ENCODE measurements at regions not wholly inside any gene's neighbourhood (a gene's known extent, or its start where the extent isn't known, plus 50 kb on each side); places are given as distances from the start of the nearest gene placed in this dataset.

DNA sequence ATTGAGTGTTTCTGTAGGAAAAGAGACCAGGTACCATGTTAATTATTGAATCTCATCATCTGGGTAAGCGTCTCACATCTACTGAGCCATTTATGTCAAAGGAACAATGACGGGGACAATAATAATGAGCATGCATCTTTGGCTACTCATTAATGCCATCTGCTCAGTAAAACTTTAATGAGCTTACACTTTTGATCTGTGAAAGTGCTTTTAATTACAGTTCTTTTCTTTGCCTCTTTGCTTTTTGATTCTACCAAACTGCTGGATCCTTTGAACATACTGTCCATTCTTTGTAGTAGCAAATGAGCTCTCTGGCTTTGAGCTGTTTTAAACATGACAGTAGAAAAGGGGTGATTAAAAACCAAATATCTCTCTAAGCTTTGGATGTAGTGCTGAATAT lies 181.2 kb upstream of the IVNS1ABP start:
- H3K27me3 ChIP-seq (ENCODE audit: control insufficient read depth in 2 of 2, insufficient read depth in 2 of 2, low read length in 2 of 2) = no peaks in the 10 kb centered on the region
- ChIA-PET POLR2A (no interaction called here), CTCF (interaction anchor here (1.1 kb wide), 1 partner anchor 98 kb away, joined by 3 read pairs; no protein-coding TSS in a partner anchor)
- H3K9ac ChIP-seq (replicated peaks; ENCODE audit: extremely low read depth, insufficient read depth, low read length) = no peak overlapping the region
- no TSS peak for BruUV-seq (replicated peaks)
- dilution Hi-C loops (cut with MboI; ENCODE audit: extremely low pct_ligation_motif_present, low sequenced_read_pairs) = no loop called here
- H3K36me3 ChIP-seq (ENCODE audit: control insufficient read depth in 2 of 2, extremely low read depth in 1 of 2, insufficient read depth in 2 of 2, low read length in 2 of 2) = no peaks in the 10 kb centered on the region
- FAIRE-seq = no peak
- no peaks in the 10 kb centered on the region for H3K9me1 ChIP-seq (replicated peaks; ENCODE audit: control insufficient read depth, extremely low read depth, insufficient read depth, low read length)
- no peak for DNase-seq (ENCODE audit: low read depth, low spot score)
- no peak overlapping the region for H3K4me3 ChIP-seq (replicated peaks in 1 of 3; ENCODE audit: insufficient read depth in 1 of 3, low read depth in 1 of 3, low read length in 3 of 3)
- H4K20me1 ChIP-seq (replicated peaks; ENCODE audit: control insufficient read depth, extremely low read depth, insufficient read depth, low read length) = no peaks in the 10 kb centered on the region
- H2AFZ ChIP-seq (ENCODE audit: low read depth, low read length) = no peak overlapping the region
- peaks cover 8% of the 10 kb centered on the region for H3K4me1 ChIP-seq (ENCODE audit: control insufficient read depth, extremely low read depth, insufficient read depth, low read length)
- no peak overlapping the region for H3K27ac ChIP-seq (ENCODE audit: insufficient read depth, low read depth, low read length)
- TF ChIP-seq POLR2A (IDR thresholded peaks at IDR 0.05; ENCODE audit: low read depth, low read length) (no peak), CTCF (IDR thresholded peaks at IDR 0.05; ENCODE audit: extremely low read depth in 1 of 2, insufficient read depth in 1 of 2, low read depth in 1 of 2, low read length in 2 of 2) (no peak), FOS (IDR thresholded peaks at IDR 0.05; ENCODE audit: borderline replicate concordance, insufficient read depth, low read length) (no peak), EZH2 (IDR thresholded peaks at IDR 0.05; ENCODE audit: borderline replicate concordance, low read depth, low read length, severe bottlenecking) (no peak), POLR2AphosphoS5 (IDR thresholded peaks at IDR 0.05; ENCODE audit: insufficient read depth, low read depth, low read length) (no peak), JUN (IDR thresholded peaks at IDR 0.05; ENCODE audit: borderline replicate concordance, insufficient read depth, insufficient read length, low read depth) (no peak), MYC (IDR thresholded peaks at IDR 0.05; ENCODE audit: low read depth, low read length) (no peak)
- TF ChIP-seq, protein P1, sequence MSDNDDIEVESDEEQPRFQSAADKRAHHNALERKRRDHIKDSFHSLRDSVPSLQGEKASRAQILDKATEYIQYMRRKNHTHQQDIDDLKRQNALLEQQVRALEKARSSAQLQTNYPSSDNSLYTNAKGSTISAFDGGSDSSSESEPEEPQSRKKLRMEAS (IDR thresholded peaks at IDR 0.05; ENCODE audit: insufficient read depth, insufficient read length) = no peak
- H3K4me2 ChIP-seq (ENCODE audit: insufficient read depth, low read length) = no peak overlapping the region
- no peaks in the 10 kb centered on the region for H3K9me3 ChIP-seq (replicated peaks; ENCODE audit: control insufficient read depth, insufficient read depth, low read length)
- intact Hi-C loops (cut with micrococcal nuclease) = no loop called here
- H3K79me2 ChIP-seq (ENCODE audit: control insufficient read depth, insufficient read depth, low read length) = no peaks in the 10 kb centered on the region

All from endothelial cell of umbilical vein (primary cell).